ENCODE measurements at regions not wholly inside any gene's neighbourhood (a gene's known extent, or its start where the extent isn't known, plus 50 kb on each side); places are given as distances from the start of the nearest gene placed in this dataset.
A peak's percentile ranks its signal among the peaks of the same experiment; 100 is the strongest.
"Not testable (repeated sequence)": the region's sequence is repeated elsewhere in the genome, so short reads cannot be mapped to it uniquely, and the experiment has no call there.

- no peak for DNase-seq
These were observed 89.0 kb upstream of the MLN start for GRCh38 chr6:33892581-33893346.

GRCh38 chr6:33888664-33889200, 84.9 kb upstream of the MLN start:
- no peak for DNase-seq

GRCh38 chr6:33888183-33888582, 84.4 kb upstream of the MLN start:
- DNase-seq = no peak

- DNase-seq = peak; percentile 38
These were observed 82.9 kb upstream of the MLN start for GRCh38 chr6:33886673-33887144.

GRCh38 chr6:33885132-33886057, 81.6 kb upstream of the MLN start:
- no peak for DNase-seq

GRCh38 chr6:33883621-33884020, 79.8 kb upstream of the MLN start:
- not testable (repeated sequence) for DNase-seq

- DNase-seq = no peak
These were observed 78.4 kb upstream of the MLN start for GRCh38 chr6:33882154-33882553.

- no peak for DNase-seq
These were observed 77.0 kb upstream of the MLN start for GRCh38 chr6:33880766-33881165.

- DNase-seq = no peak
These were observed 76.4 kb upstream of the MLN start for GRCh38 chr6:33880104-33880678.

GRCh38 chr6:33878562-33878961, 74.8 kb upstream of the MLN start:
- DNase-seq = no peak

- no peak for DNase-seq
These were observed 74.3 kb upstream of the MLN start for GRCh38 chr6:33877982-33878535.

- DNase-seq = no peak
These were observed 71.9 kb upstream of the MLN start for GRCh38 chr6:33875696-33876095.

GRCh38 chr6:33875141-33875581, 71.4 kb upstream of the MLN start:
- DNase-seq = no peak

- DNase-seq = no peak
These were observed 70.4 kb upstream of the MLN start for GRCh38 chr6:33874136-33874760.

- DNase-seq = no peak
These were observed 69.0 kb upstream of the MLN start for GRCh38 chr6:33872761-33873160.

GRCh38 chr6:33869826-33870423, 66.1 kb upstream of the MLN start:
- DNase-seq = no peak

- DNase-seq = no peak
These were observed 65.3 kb upstream of the MLN start for GRCh38 chr6:33869121-33869520.

- no peak for DNase-seq
These were observed 64.3 kb upstream of the MLN start for GRCh38 chr6:33868141-33868540.

- no peak for DNase-seq
These were observed 61.8 kb upstream of the MLN start for GRCh38 chr6:33865478-33866077.

GRCh38 chr6:33863723-33864440, 60.1 kb upstream of the MLN start:
- DNase-seq = no peak

- no peak for DNase-seq
These were observed 59.3 kb upstream of the MLN start for GRCh38 chr6:33863084-33863483.

Data from CD4-positive, alpha-beta T cell treated with Interleukin-10 for 1 hour (primary cell).